WTC11 (cell line): ENCODE measurements at regions not wholly inside any gene's neighbourhood (a gene's known extent, or its start where the extent isn't known, plus 50 kb on each side); places are given as distances from the start of the nearest gene placed in this dataset.

Source experiments
- ATAC-seq: fragments of 200-7000 bp; cut with Tn5 transposase; 2 replicates; pipeline ENCODE4 v1.10.0; 2021; ENCODE audit warnings: mild to moderate bottlenecking, moderate library complexity
- CTCF ChIA-PET: fragments of 300-600 bp; sonication (Branson Sonifier 250); formaldehyde crosslinking; loops from one replicate; lab custom pipeline; 2021; ENCODE audit warnings: antibody characterized with exemption; lab: Charles Lee
- POLR2A ChIA-PET: fragments of 350-600 bp; sonication (Branson Sonifier 250); formaldehyde crosslinking; loops from one replicate; lab custom pipeline; 2021; ENCODE audit warnings: antibody characterized with exemption; lab: Charles Lee
- DNase-seq: peaks from one replicate; pipeline ENCODE4 v3.0.0; 2021; ENCODE audit warnings: low spot score
- H3K27ac Mint-ChIP-seq: 2 replicates; pipeline ENCODE4 v1.8.0; 2021; ENCODE audit warnings: mixed read lengths
- H3K27me3 Mint-ChIP-seq: 2 replicates; pipeline ENCODE4 v1.8.0; 2021; ENCODE audit warnings: low read depth, mild to moderate bottlenecking, moderate library complexity, mixed read lengths
- H3K36me3 Mint-ChIP-seq: 2 replicates; pipeline ENCODE4 v1.8.0; 2021; ENCODE audit warnings: mixed read lengths
- H3K4me1 Mint-ChIP-seq: 2 replicates; pipeline ENCODE4 v1.8.0; 2022; ENCODE audit warnings: mixed read lengths
- H3K4me3 Mint-ChIP-seq: 2 replicates; pipeline ENCODE4 v1.8.0; 2021; ENCODE audit warnings: mild to moderate bottlenecking, moderate library complexity, mixed read lengths
- H3K9me3 Mint-ChIP-seq: 2 replicates; pipeline ENCODE4 v1.8.0; 2021; ENCODE audit warnings: mixed read lengths
- CREM ChIP-seq: sonication (generic); formaldehyde crosslinking; IDR thresholded peaks from 2 replicates; pipeline ENCODE4 v1.8.1; 2022; ENCODE audit warnings: mild to moderate bottlenecking, missing genetic modification reagents, moderate library complexity
- ELF4 ChIP-seq: sonication (generic); formaldehyde crosslinking; IDR thresholded peaks from 2 replicates; pipeline ENCODE4 v1.8.1; 2022; ENCODE audit warnings: low read depth, mild to moderate bottlenecking, moderate library complexity, missing genetic modification reagents
- EMX1 ChIP-seq: fragments of 250-450 bp; sonication (Bioruptor Pico); IDR thresholded peaks from 2 replicates; pipeline ENCODE4 v1.8.0; 2021; ENCODE audit warnings: mild to moderate bottlenecking
- ETV6 ChIP-seq: sonication (generic); formaldehyde crosslinking; IDR thresholded peaks from 2 replicates; pipeline ENCODE4 v1.8.1; 2022; ENCODE audit warnings: mild to moderate bottlenecking, missing genetic modification reagents
- GABPB1 ChIP-seq: sonication (generic); formaldehyde crosslinking; IDR thresholded peaks from 2 replicates; pipeline ENCODE4 v1.8.1; 2023; ENCODE audit warnings: mild to moderate bottlenecking, missing genetic modification reagents
- GTF2I ChIP-seq: fragments of 250-450 bp; sonication (Bioruptor Pico); conservative IDR thresholded peaks from 2 replicates; pipeline ENCODE4 v1.4.0; 2021; ENCODE audit warnings: mild to moderate bottlenecking
- KAT7 ChIP-seq: sonication (generic); formaldehyde crosslinking; IDR thresholded peaks from 2 replicates; pipeline ENCODE4 v1.8.1; 2023; ENCODE audit warnings: missing genetic modification reagents, mild to moderate bottlenecking, borderline replicate concordance
- NR2C2 ChIP-seq: sonication (generic); formaldehyde crosslinking; IDR thresholded peaks from 2 replicates; pipeline ENCODE4 v1.8.0; 2022; ENCODE audit warnings: mild to moderate bottlenecking, missing genetic modification reagents
- OVOL2 ChIP-seq: fragments of 250-450 bp; sonication (Bioruptor Pico); IDR thresholded peaks from 2 replicates; pipeline ENCODE4 v1.9.0; 2021; ENCODE audit warnings: mild to moderate bottlenecking, borderline replicate concordance
- SP1 ChIP-seq: sonication (generic); formaldehyde crosslinking; conservative IDR thresholded peaks from 2 replicates; pipeline ENCODE4 v1.8.1; 2022; ENCODE audit warnings: missing genetic modification reagents
- TEAD1 ChIP-seq: sonication (generic); formaldehyde crosslinking; IDR thresholded peaks from 2 replicates; pipeline ENCODE4 v1.8.0; 2022; ENCODE audit warnings: mild to moderate bottlenecking, missing genetic modification reagents
- ZNF232 ChIP-seq: sonication (generic); formaldehyde crosslinking; IDR thresholded peaks from 2 replicates; pipeline ENCODE4 v1.8.0; 2022; ENCODE audit warnings: mild to moderate bottlenecking, missing genetic modification reagents
- ZNF263 ChIP-seq: sonication (generic); formaldehyde crosslinking; IDR thresholded peaks from 2 replicates; pipeline ENCODE4 v1.8.1; 2022; ENCODE audit warnings: low read depth, mild to moderate bottlenecking, moderate library complexity, missing genetic modification reagents
- ZNF671 ChIP-seq: fragments of 250-450 bp; sonication (Bioruptor Pico); IDR thresholded peaks from 2 replicates; pipeline ENCODE4 v1.8.0; 2021; ENCODE audit warnings: mild to moderate bottlenecking
- TF ChIP-seq, protein P1 (sequence below): sonication (generic); formaldehyde crosslinking; IDR thresholded peaks from 2 replicates; pipeline ENCODE4 v1.8.1; 2023; ENCODE audit warnings: mild to moderate bottlenecking, missing genetic modification reagents
- TF ChIP-seq, protein P2 (sequence below): sonication (generic); formaldehyde crosslinking; IDR thresholded peaks from 2 replicates; pipeline ENCODE4 v1.8.0; 2022; ENCODE audit warnings: mild to moderate bottlenecking, missing genetic modification reagents
- TF ChIP-seq, protein P3 (sequence below): sonication (generic); formaldehyde crosslinking; IDR thresholded peaks from 2 replicates; pipeline ENCODE4 v1.8.1; 2022; ENCODE audit warnings: low read depth, missing genetic modification reagents, borderline replicate concordance
- TF ChIP-seq, protein P4 (sequence below): sonication (generic); formaldehyde crosslinking; IDR thresholded peaks from 2 replicates; pipeline ENCODE4 v1.8.0; 2023; ENCODE audit warnings: mild to moderate bottlenecking, missing genetic modification reagents
- TF ChIP-seq, protein P5 (sequence below): sonication (generic); formaldehyde crosslinking; IDR thresholded peaks from 2 replicates; pipeline ENCODE4 v1.8.0; 2022; ENCODE audit warnings: mild to moderate bottlenecking, missing genetic modification reagents

DNA sequence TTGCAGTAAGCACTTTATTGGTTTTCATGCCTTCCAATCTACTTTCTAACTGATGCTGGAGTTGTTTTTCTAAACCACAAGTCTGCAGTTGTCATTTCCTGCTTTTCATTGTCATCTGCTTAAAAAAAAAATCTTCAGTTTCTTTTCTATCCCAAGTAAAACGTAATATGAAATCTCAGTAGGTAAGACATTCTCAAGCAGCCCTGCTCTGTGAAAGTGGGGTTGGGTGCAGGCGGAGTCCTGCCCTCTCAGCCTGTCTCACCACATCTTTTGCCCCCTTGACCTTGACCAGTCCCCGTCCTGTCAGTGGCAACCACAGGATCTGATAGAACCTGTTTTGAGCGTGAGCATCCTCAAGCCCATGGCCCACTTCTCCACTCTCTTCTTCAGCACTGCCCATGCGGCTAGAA is 80.0 kb upstream of the CPO start:
- no peaks in the 10 kb centered on the region; the same call in 1 of the 2 replicates for H3K36me3 Mint-ChIP-seq
- POLR2A ChIA-PET, result no interaction called here
- H3K27ac Mint-ChIP-seq, result no peak overlapping the region
- TF ChIP-seq GABPB1 (CRISPR knock-in tag) (no peak), EMX1 (CRISPR knock-in tag) (no peak), ELF4 (no peak), ZNF263 (no peak), ZNF671 (no peak), SP1 (no peak), ZNF232 (CRISPR knock-in tag) (no peak), KAT7 (CRISPR knock-in tag) (no peak), CREM (no peak), TEAD1 (CRISPR knock-in tag) (no peak), GTF2I (CRISPR knock-in tag) (no peak)
- TF ChIP-seq, protein P1, sequence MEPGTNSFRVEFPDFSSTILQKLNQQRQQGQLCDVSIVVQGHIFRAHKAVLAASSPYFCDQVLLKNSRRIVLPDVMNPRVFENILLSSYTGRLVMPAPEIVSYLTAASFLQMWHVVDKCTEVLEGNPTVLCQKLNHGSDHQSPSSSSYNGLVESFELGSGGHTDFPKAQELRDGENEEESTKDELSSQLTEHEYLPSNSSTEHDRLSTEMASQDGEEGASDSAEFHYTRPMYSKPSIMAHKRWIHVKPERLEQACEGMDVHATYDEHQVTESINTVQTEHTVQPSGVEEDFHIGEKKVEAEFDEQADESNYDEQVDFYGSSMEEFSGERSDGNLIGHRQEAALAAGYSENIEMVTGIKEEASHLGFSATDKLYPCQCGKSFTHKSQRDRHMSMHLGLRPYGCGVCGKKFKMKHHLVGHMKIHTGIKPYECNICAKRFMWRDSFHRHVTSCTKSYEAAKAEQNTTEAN (CRISPR knock-in tag), result no peak
- TF ChIP-seq, protein P2, sequence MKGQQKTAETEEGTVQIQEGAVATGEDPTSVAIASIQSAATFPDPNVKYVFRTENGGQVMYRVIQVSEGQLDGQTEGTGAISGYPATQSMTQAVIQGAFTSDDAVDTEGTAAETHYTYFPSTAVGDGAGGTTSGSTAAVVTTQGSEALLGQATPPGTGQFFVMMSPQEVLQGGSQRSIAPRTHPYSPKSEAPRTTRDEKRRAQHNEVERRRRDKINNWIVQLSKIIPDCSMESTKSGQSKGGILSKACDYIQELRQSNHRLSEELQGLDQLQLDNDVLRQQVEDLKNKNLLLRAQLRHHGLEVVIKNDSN (CRISPR knock-in tag), result no peak
- TF ChIP-seq, protein P3, sequence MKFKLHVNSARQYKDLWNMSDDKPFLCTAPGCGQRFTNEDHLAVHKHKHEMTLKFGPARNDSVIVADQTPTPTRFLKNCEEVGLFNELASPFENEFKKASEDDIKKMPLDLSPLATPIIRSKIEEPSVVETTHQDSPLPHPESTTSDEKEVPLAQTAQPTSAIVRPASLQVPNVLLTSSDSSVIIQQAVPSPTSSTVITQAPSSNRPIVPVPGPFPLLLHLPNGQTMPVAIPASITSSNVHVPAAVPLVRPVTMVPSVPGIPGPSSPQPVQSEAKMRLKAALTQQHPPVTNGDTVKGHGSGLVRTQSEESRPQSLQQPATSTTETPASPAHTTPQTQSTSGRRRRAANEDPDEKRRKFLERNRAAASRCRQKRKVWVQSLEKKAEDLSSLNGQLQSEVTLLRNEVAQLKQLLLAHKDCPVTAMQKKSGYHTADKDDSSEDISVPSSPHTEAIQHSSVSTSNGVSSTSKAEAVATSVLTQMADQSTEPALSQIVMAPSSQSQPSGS (CRISPR knock-in tag), result no peak
- TF ChIP-seq, protein P4, sequence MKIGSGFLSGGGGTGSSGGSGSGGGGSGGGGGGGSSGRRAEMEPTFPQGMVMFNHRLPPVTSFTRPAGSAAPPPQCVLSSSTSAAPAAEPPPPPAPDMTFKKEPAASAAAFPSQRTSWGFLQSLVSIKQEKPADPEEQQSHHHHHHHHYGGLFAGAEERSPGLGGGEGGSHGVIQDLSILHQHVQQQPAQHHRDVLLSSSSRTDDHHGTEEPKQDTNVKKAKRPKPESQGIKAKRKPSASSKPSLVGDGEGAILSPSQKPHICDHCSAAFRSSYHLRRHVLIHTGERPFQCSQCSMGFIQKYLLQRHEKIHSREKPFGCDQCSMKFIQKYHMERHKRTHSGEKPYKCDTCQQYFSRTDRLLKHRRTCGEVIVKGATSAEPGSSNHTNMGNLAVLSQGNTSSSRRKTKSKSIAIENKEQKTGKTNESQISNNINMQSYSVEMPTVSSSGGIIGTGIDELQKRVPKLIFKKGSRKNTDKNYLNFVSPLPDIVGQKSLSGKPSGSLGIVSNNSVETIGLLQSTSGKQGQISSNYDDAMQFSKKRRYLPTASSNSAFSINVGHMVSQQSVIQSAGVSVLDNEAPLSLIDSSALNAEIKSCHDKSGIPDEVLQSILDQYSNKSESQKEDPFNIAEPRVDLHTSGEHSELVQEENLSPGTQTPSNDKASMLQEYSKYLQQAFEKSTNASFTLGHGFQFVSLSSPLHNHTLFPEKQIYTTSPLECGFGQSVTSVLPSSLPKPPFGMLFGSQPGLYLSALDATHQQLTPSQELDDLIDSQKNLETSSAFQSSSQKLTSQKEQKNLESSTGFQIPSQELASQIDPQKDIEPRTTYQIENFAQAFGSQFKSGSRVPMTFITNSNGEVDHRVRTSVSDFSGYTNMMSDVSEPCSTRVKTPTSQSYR (CRISPR knock-in tag), result no peak
- TF ChIP-seq, all 79 proteins: peak for 0
- H3K4me1 Mint-ChIP-seq, result peaks cover 30% of the 10 kb centered on the region
- no peak overlapping the region for H3K4me3 Mint-ChIP-seq
- no peaks in the 10 kb centered on the region for H3K27me3 Mint-ChIP-seq
- DNase-seq (no peak), ATAC-seq (no peak)
- H3K9me3 Mint-ChIP-seq, result 0 out of 2 replicates have a peak, but pooled peaks cover 3% of the 10 kb centered on the region
- CTCF ChIA-PET, result no interaction called here

DNA sequence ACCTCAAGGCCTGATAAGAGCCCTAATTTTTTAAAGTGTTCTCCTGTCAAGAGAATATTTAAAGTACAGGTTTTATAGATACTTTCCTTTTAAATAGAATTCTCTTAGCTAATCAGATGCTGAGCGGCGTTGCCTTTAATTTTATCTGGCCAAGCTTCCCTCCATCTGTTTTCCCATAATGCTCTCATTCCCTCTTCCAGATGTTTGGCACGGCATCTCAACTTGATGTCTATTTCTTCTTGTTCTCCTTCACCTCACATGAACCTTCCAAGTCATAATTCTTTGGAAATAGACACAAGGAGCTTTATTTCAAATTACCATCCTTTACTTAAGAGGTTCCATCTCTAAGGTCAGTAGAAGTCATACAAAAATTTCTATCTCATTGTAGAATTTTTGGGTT is 76.1 kb upstream of the CPO start:
- H3K4me1 Mint-ChIP-seq, result peaks cover 29% of the 10 kb centered on the region
- ATAC-seq, result no peak
- DNase-seq, result no peak
- ChIA-PET POLR2A (no interaction called here), CTCF (interaction anchor here (0.8 kb wide), 1 partner anchor 23 kb away, joined by 3 read pairs; no protein-coding TSS in a partner anchor)
- no peaks in the 10 kb centered on the region for H3K27me3 Mint-ChIP-seq
- no peak overlapping the region for H3K4me3 Mint-ChIP-seq
- TF ChIP-seq ETV6, result no peak
- no peak for TF ChIP-seq OVOL2 (CRISPR knock-in tag)
- TF ChIP-seq, protein P5, sequence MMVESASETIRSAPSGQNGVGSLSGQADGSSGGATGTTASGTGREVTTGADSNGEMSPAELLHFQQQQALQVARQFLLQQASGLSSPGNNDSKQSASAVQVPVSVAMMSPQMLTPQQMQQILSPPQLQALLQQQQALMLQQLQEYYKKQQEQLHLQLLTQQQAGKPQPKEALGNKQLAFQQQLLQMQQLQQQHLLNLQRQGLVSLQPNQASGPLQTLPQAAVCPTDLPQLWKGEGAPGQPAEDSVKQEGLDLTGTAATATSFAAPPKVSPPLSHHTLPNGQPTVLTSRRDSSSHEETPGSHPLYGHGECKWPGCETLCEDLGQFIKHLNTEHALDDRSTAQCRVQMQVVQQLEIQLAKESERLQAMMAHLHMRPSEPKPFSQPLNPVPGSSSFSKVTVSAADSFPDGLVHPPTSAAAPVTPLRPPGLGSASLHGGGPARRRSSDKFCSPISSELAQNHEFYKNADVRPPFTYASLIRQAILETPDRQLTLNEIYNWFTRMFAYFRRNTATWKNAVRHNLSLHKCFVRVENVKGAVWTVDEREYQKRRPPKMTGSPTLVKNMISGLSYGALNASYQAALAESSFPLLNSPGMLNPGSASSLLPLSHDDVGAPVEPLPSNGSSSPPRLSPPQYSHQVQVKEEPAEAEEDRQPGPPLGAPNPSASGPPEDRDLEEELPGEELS (CRISPR knock-in tag), result no peak
- no peak for TF ChIP-seq NR2C2 (CRISPR knock-in tag)
- H3K36me3 Mint-ChIP-seq, result no peaks in the 10 kb centered on the region; the same call in 1 of the 2 replicates
- H3K27ac Mint-ChIP-seq, result no peak overlapping the region
- 0 out of 2 replicates have a peak, but pooled peaks cover 3% of the 10 kb centered on the region for H3K9me3 Mint-ChIP-seq
